ENCODE measurements at regions not wholly inside any gene's neighbourhood (a gene's known extent, or its start where the extent isn't known, plus 50 kb on each side); places are given as distances from the start of the nearest gene placed in this dataset.

GRCh38 chrX:39283239-39283638 lies 482.0 kb downstream of the MID1IP1 start:
- intact Hi-C loops (cut with micrococcal nuclease), result no loop called here
- Mint-ChIP-seq H3K36me3 (peaks cover 7% of the 10 kb centered on the region), H3K4me1 (no peaks in the 10 kb centered on the region), H3K27ac (no peak overlapping the region), H3K4me3 (no peak overlapping the region), H3K9me3 (peaks cover 7 to 12% of the 10 kb centered on the region in 2 donors), H3K27me3 (ENCODE audit: low read depth in 2 of 2) (peaks cover 0 to 3% of the 10 kb centered on the region in 2 donors)
- Histone ChIP-seq H3K4me3 (ENCODE audit: low read length) (no peak overlapping the region), H3K27ac (ENCODE audit: low read length) (no peak overlapping the region), H3K36me3 (ENCODE audit: control insufficient read depth, insufficient read depth, low read length) (no peaks in the 10 kb centered on the region), H3K9me3 (ENCODE audit: control insufficient read depth, insufficient read depth, low read length) (no peaks in the 10 kb centered on the region), H3K4me1 (ENCODE audit: control insufficient read depth, insufficient read depth, low read length) (no peaks in the 10 kb centered on the region), H3K27me3 (ENCODE audit: control insufficient read depth, insufficient read depth, low read length) (no peaks in the 10 kb centered on the region)
- ATAC-seq (no peak), DNase-seq (no peak)
- TF ChIP-seq CTCF (IDR thresholded peaks at IDR 0.05), result no peak

GRCh38 chrX:39288592-39288991 lies 487.3 kb downstream of the MID1IP1 start:
- Histone ChIP-seq H3K4me1 (ENCODE audit: control insufficient read depth, insufficient read depth, low read length) (no peaks in the 10 kb centered on the region), H3K9me3 (ENCODE audit: control insufficient read depth, insufficient read depth, low read length) (no peaks in the 10 kb centered on the region), H3K4me3 (ENCODE audit: low read length) (no peak overlapping the region), H3K27me3 (ENCODE audit: control insufficient read depth, insufficient read depth, low read length) (no peaks in the 10 kb centered on the region), H3K27ac (ENCODE audit: low read length) (no peak overlapping the region), H3K36me3 (ENCODE audit: control insufficient read depth, insufficient read depth, low read length) (no peaks in the 10 kb centered on the region)
- DNase-seq (no peak), ATAC-seq (no peak)
- TF ChIP-seq CTCF (IDR thresholded peaks at IDR 0.05), result no peak
- peaks cover 2% of the 10 kb centered on the region for H3K36me3 Mint-ChIP-seq
- H3K4me3 Mint-ChIP-seq, result no peak overlapping the region
- H3K27ac Mint-ChIP-seq, result no peak overlapping the region
- intact Hi-C loops (cut with micrococcal nuclease), result no loop called here
- H3K4me1 Mint-ChIP-seq, result no peaks in the 10 kb centered on the region
- H3K9me3 Mint-ChIP-seq, result peaks cover 2 to 8% of the 10 kb centered on the region in 2 donors
- 83% methylated on average over 2 of the region's 3 CpGs for WGBS (ENCODE audit: insufficient coverage)
- H3K27me3 Mint-ChIP-seq (ENCODE audit: low read depth in 2 of 2), result peaks cover 0 to 3% of the 10 kb centered on the region in 2 donors

GRCh38 chrX:39289827-39290226 lies 488.6 kb downstream of the MID1IP1 start:
- no peak for ATAC-seq

More at GRCh38 chrX:39289827-39290226, 488.6 kb downstream of the MID1IP1 start:
- Mint-ChIP-seq H3K4me3 (no peak overlapping the region), H3K4me1 (no peaks in the 10 kb centered on the region), H3K27ac (no peak overlapping the region), H3K9me3 (peaks cover 0 to 2% of the 10 kb centered on the region in 2 donors), H3K27me3 (ENCODE audit: low read depth in 2 of 2) (peaks cover 3 to 6% of the 10 kb centered on the region in 2 donors), H3K36me3 (no peaks in the 10 kb centered on the region)
- H3K4me3 ChIP-seq (ENCODE audit: low read length), result no peak overlapping the region
- intact Hi-C loops (cut with micrococcal nuclease), result no loop called here
- H3K27ac ChIP-seq (ENCODE audit: low read length), result no peak overlapping the region
- WGBS (ENCODE audit: insufficient coverage), result 95% methylated on average over 3 of the region's 4 CpGs
- no peaks in the 10 kb centered on the region for H3K4me1 ChIP-seq (ENCODE audit: control insufficient read depth, insufficient read depth, low read length)
- H3K27me3 ChIP-seq (ENCODE audit: control insufficient read depth, insufficient read depth, low read length), result no peaks in the 10 kb centered on the region
- no peaks in the 10 kb centered on the region for H3K36me3 ChIP-seq (ENCODE audit: control insufficient read depth, insufficient read depth, low read length)
- DNase-seq, result no peak
- TF ChIP-seq CTCF (IDR thresholded peaks at IDR 0.05), result no peak
- no peaks in the 10 kb centered on the region for H3K9me3 ChIP-seq (ENCODE audit: control insufficient read depth, insufficient read depth, low read length)

All from natural killer cell (primary cell).